K562 (cell line): ENCODE measurements at regions not wholly inside any gene's neighbourhood (a gene's known extent, or its start where the extent isn't known, plus 50 kb on each side); places are given as distances from the start of the nearest gene placed in this dataset.
"Not testable (repeated sequence)": the region's sequence is repeated elsewhere in the genome, so short reads cannot be mapped to it uniquely, and the experiment has no call there.

Experiments
- ATAC-seq: fragments of 200-7000 bp; cut with Tn5 transposase; 3 replicates; pipeline ENCODE4 v1.9.1; 2020; ENCODE audit warnings: moderate library complexity
- BruUV-seq: library from RNA; stranded (reverse); fragments of 400-500 nt; replicated peaks from 2 replicates; lab custom pipeline; 2021; lab: Mats Ljungman, UMichigan
- CTCF ChIA-PET: fragments of 300-600 bp; formaldehyde crosslinking; extraction: SDS; loops from one replicate; lab custom pipeline; 2021; ENCODE audit warnings: low intra/inter-chr PET ratio; lab: Yijun Ruan, JAX
- POLR2A ChIA-PET: fragments of 300-600, 350-650 bp; sonication (Branson Sonifier 250); formaldehyde crosslinking; extraction: SDS; loops from one replicate; lab custom pipeline; 2021; ENCODE audit warnings: antibody characterized with exemption, inconsistent platforms; lab: Yijun Ruan, JAX
- DNase-seq, 4 experiments: peaks; one replicate each; pipeline versions ENCODE4 v3.0.0 to v3.0.0-alpha.2; 2011 to 2018; ENCODE audit warnings: low spot score in 3 of 4, mixed read lengths in 3 of 4; ENCODE audit errors: extremely low read depth in 1 of 4
- FAIRE-seq: peaks from 2 replicates; lab custom pipeline; 2011; peaks lifted over from hg19 to GRCh38; lab: Jason Lieb, UNC
- H2AFZ ChIP-seq: 2 replicates; pipeline ENCODE4 v1.6.0; 2011; ENCODE audit warnings: low read depth, low read length, control low read depth, inconsistent platforms
- H3K27ac ChIP-seq: fragments of 200-600 bp; 3 replicates; pipeline ENCODE4 v1.8.0; 2011; ENCODE audit warnings: low read depth, mild to moderate bottlenecking, control low read depth, inconsistent platforms, low read length, moderate library complexity, mixed read lengths; ENCODE audit errors: extremely low read depth
- H3K27me3 ChIP-seq, 2 experiments: fragments of 300-600 bp in 1 of 2; 2 replicates in 1 of 2; 3 replicates in 1 of 2; pipeline versions ENCODE4 v1.6.0 to v1.8.0; 2011; ENCODE audit warnings: inconsistent platforms in 2 of 2, low read length in 2 of 2, mild to moderate bottlenecking in 1 of 2, mixed read lengths in 1 of 2, moderate library complexity in 1 of 2; ENCODE audit not compliant: control insufficient read depth in 2 of 2, insufficient read depth in 2 of 2
- H3K36me3 ChIP-seq: fragments of 300-600 bp; 3 replicates; pipeline ENCODE4 v1.8.0; 2011; ENCODE audit warnings: mild to moderate bottlenecking, low read length, inconsistent platforms; ENCODE audit not compliant: control insufficient read depth, insufficient read depth
- H3K4me1 ChIP-seq, 2 experiments: fragments of 200-600 bp in 1 of 2; replicated peaks in 1 of 2; 2 replicates in 1 of 2; 3 replicates in 1 of 2; pipeline versions ENCODE4 v1.5.1 to v1.8.0; 2011; ENCODE audit warnings: inconsistent platforms in 2 of 2, low read length in 2 of 2, mild to moderate bottlenecking in 1 of 2, mixed read lengths in 1 of 2, moderate library complexity in 1 of 2; ENCODE audit not compliant: control insufficient read depth in 2 of 2, insufficient read depth in 2 of 2
- H3K4me2 ChIP-seq: 2 replicates; pipeline ENCODE4 v1.6.1; 2011; ENCODE audit warnings: low read length, control low read depth, inconsistent platforms, mixed read lengths; ENCODE audit not compliant: insufficient read depth
- H3K4me3 ChIP-seq: fragments of 200-600 bp; sonication (generic), shearing (Covaris generic); 2 replicates; pipeline ENCODE4 v1.5.1; 2016; ENCODE audit warnings: control low read depth, inconsistent platforms
- H3K79me2 ChIP-seq: fragments of 200-600 bp; 3 replicates; pipeline ENCODE4 v1.8.0; 2011; ENCODE audit warnings: low read length, inconsistent platforms; ENCODE audit not compliant: control insufficient read depth, insufficient read depth
- H3K9ac ChIP-seq, 2 experiments: 2 replicates each; pipeline versions ENCODE4 v1.6.0 to v1.6.1; 2011; ENCODE audit warnings: low read depth in 2 of 2, low read length in 2 of 2, control low read depth in 1 of 2, inconsistent platforms in 1 of 2, mild to moderate bottlenecking in 1 of 2, mixed read lengths in 1 of 2; ENCODE audit not compliant: insufficient read depth in 1 of 2
- H3K9me1 ChIP-seq: one replicate; pipeline ENCODE4 v1.6.0; 2011; ENCODE audit warnings: inconsistent platforms, mild to moderate bottlenecking, low read length, moderate library complexity; ENCODE audit not compliant: control insufficient read depth, insufficient read depth
- H3K9me3 ChIP-seq: replicated peaks from 2 replicates; pipeline ENCODE4 v1.5.1; 2011; ENCODE audit warnings: low read depth, low read length, inconsistent platforms; ENCODE audit not compliant: control insufficient read depth, insufficient read depth
- H4K20me1 ChIP-seq: replicated peaks from 2 replicates; pipeline ENCODE4 v1.6.1; 2011; ENCODE audit warnings: low read length, inconsistent platforms, mixed read lengths; ENCODE audit not compliant: control insufficient read depth, insufficient read depth
- CLOCK ChIP-seq: fragments of 250-450 bp; sonication (Bioruptor Pico); IDR thresholded peaks from 2 replicates; pipeline ENCODE4 v1.4.0; 2020; ENCODE audit warnings: mild to moderate bottlenecking, moderate library complexity, borderline replicate concordance
- CTCF ChIP-seq, 3 experiments: IDR thresholded peaks in 2 of 3; conservative IDR thresholded peaks in 1 of 3; 2 replicates each; pipeline ENCODE4 v1.5.1; 2011 to 2012; ENCODE audit warnings: low read length in 3 of 3, mild to moderate bottlenecking in 3 of 3, control low read depth in 2 of 3, improper control_type of control experiment in 1 of 3, inconsistent platforms in 1 of 3, low read depth in 1 of 3, mixed read lengths in 1 of 3, moderate library complexity in 1 of 3; ENCODE audit not compliant: insufficient read depth in 2 of 3
- E2F6 ChIP-seq, 2 experiments: IDR thresholded peaks; 2 replicates each; pipeline ENCODE4 v1.6.1; 2011; ENCODE audit warnings: borderline replicate concordance in 1 of 2, control low read depth in 1 of 2, low read depth in 1 of 2, low read length in 1 of 2, mild to moderate bottlenecking in 1 of 2, mixed read lengths in 1 of 2, moderate library complexity in 1 of 2; ENCODE audit not compliant: insufficient read depth in 1 of 2, insufficient read length in 1 of 2, poor library complexity in 1 of 2, severe bottlenecking in 1 of 2; ENCODE audit errors: extremely low read depth in 1 of 2
- NCOA2 ChIP-seq, 2 experiments: fragments of 450-650 bp; IDR thresholded peaks; 2 replicates each; pipeline ENCODE4 v1.6.1; 2018; ENCODE audit warnings: mild to moderate bottlenecking in 2 of 2, moderate library complexity in 1 of 2; ENCODE audit not compliant: partially characterized antibody in 2 of 2
- NFIX ChIP-seq: fragments of 250-450 bp; sonication (Bioruptor Pico); IDR thresholded peaks from 2 replicates; pipeline ENCODE4 v1.4.0; 2020; ENCODE audit warnings: low read depth, mild to moderate bottlenecking, moderate library complexity
- POLR2G ChIP-seq: fragments of 200-400 bp; formaldehyde crosslinking; IDR thresholded peaks from 2 replicates; pipeline ENCODE4 v1.6.1; 2017; ENCODE audit warnings: low read depth, mild to moderate bottlenecking, antibody characterized with exemption, low read length, moderate library complexity
- ZFX ChIP-seq: sonication (generic); formaldehyde crosslinking; IDR thresholded peaks from 2 replicates; pipeline ENCODE4 v1.8.0; 2022; ENCODE audit warnings: mild to moderate bottlenecking, missing genetic modification reagents, moderate library complexity
- ZNF449 ChIP-seq: fragments of 250-450 bp; sonication (Bioruptor Pico); IDR thresholded peaks from 2 replicates; pipeline ENCODE4 v1.8.0; 2022; ENCODE audit warnings: moderate library complexity, mild to moderate bottlenecking, inconsistent platforms
- WGBS: fragments of 100-300 bp; shearing (Covaris generic); methylation state at CpG from one replicate; pipeline ENCODE4 v1.1.6; 2016; ENCODE audit warnings: low coverage, mixed read lengths; ENCODE audit not compliant: insufficient coverage; ENCODE audit errors: missing lambda C conversion rate; 5-methylcytosine and 5-hydroxymethylcytosine counted together
- in situ Hi-C: fragments of 300-500 bp; cut with MboI; formaldehyde crosslinking; loops from 4 replicates; pipeline ENCODE4 v1.15.0; 2018; ENCODE audit warnings: inconsistent platforms, mixed read lengths
- intact Hi-C: fragments of 100-400 bp; cut with micrococcal nuclease; formaldehyde crosslinking; loops from 2 replicates; pipeline ENCODE4 v1.14.2; 2022

GRCh38 chrX:116321711-116322110 lies 114.7 kb upstream of the SLC6A14 start (continued):
- TF ChIP-seq ZFX (CRISPR knock-in tag) = no peak
- TF ChIP-seq CLOCK (CRISPR knock-in tag) = no peak
- no peak for TF ChIP-seq ZNF449
- TF ChIP-seq NCOA2 (IDR thresholded peaks at IDR 0.05; ENCODE audit: partially characterized antibody in 2 of 2) = no peak
- no peak for TF ChIP-seq E2F6 (IDR thresholded peaks at IDR 0.05; ENCODE audit: borderline replicate concordance in 1 of 2, extremely low read depth in 1 of 2, insufficient read depth in 1 of 2, insufficient read length in 1 of 2, low read depth in 1 of 2, low read length in 1 of 2, poor library complexity in 1 of 2, severe bottlenecking in 1 of 2)
- no peak for TF ChIP-seq POLR2G
- no peak for TF ChIP-seq CTCF (IDR thresholded peaks at IDR 0.05 in 2 of 3, conservative IDR thresholded peaks at IDR 0.05 in 1 of 3; ENCODE audit: insufficient read depth in 2 of 3, low read depth in 1 of 3, low read length in 3 of 3)
- TF ChIP-seq NFIX (CRISPR knock-in tag) = no peak

DNA sequence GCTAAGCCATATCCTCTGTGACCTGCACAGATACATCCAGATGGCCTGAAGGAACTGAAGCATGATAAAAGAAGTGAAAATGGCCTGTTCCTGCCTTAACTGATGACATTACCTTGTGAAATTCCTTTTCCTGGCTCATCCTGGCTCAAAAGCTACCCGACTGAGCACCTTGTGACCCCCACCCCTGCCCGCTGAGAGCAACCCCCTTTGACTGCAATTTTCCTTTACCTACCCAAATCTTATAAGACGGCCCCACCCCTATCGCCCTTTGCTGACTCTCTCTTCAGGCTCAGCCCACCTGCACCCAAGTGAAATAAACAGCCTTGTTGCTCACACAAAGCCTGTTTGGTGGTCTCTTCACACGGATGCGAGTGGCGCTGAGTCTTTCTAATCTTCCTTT lies 104.4 kb upstream of the SLC6A14 start:
- H3K4me1 ChIP-seq, H3K9me3 ChIP-seq, BruUV-seq, H3K79me2 ChIP-seq, H4K20me1 ChIP-seq, H3K4me2 ChIP-seq, FAIRE-seq, H3K27me3 ChIP-seq, CTCF ChIA-PET, in situ Hi-C loops, H3K9me1 ChIP-seq, intact Hi-C loops, H3K4me3 ChIP-seq, H3K36me3 ChIP-seq, ATAC-seq, DNase-seq, H3K9ac ChIP-seq, H3K27ac ChIP-seq, H2AFZ ChIP-seq, POLR2A ChIA-PET: not testable (repeated sequence)
- 0% methylated on average over 4 of the region's 7 CpGs for WGBS
